ENCODE measurements at regions not wholly inside any gene's neighbourhood (a gene's known extent, or its start where the extent isn't known, plus 50 kb on each side); places are given as distances from the start of the nearest gene placed in this dataset.

DNA sequence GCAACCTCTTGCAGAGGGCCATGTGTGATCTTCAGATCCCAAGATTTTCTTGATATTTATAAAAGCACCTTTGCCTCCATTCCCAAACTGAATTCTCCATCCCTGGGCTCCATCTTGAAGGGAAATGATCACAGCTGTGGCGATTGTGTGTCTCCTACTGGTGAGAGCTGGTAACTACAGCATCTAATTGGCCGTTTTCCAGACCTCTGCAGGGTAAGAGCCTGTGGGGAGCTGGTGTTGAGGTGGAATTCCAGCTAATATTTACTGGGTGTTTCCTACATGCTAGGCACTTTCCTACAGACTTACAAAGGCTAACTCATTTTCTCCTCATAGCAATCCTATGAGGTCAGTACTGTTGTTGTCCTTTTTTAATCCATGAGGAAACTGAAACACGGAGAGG is 59.2 kb upstream of the FNDC1 start (continued):
- TF ChIP-seq SMAD3 (CRISPR knock-in tag; conservative IDR thresholded peaks at IDR 0.05) = no peak
- TF ChIP-seq, protein P1, sequence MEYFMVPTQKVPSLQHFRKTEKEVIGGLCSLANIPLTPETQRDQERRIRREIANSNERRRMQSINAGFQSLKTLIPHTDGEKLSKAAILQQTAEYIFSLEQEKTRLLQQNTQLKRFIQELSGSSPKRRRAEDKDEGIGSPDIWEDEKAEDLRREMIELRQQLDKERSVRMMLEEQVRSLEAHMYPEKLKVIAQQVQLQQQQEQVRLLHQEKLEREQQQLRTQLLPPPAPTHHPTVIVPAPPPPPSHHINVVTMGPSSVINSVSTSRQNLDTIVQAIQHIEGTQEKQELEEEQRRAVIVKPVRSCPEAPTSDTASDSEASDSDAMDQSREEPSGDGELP (CRISPR knock-in tag; IDR thresholded peaks at IDR 0.05; ENCODE audit: borderline replicate concordance) = peak; percentile 51
- peak; percentile 59 to 83 for TF ChIP-seq RAD21 (CRISPR knock-in tag; conservative IDR thresholded peaks at IDR 0.05 in 1 of 2, IDR thresholded peaks at IDR 0.05 in 1 of 2)
- TF ChIP-seq RCOR1 (IDR thresholded peaks at IDR 0.05; ENCODE audit: borderline replicate concordance in 1 of 2, low read depth in 2 of 2, low read length in 2 of 2) = 0 out of 4 replicates have a peak, but pooled peaks of 1 of the 2 experiments have one; percentile 13
- 0 out of 2 replicates have a peak, but pooled peaks have one; percentile 28 for TF ChIP-seq LCOR (CRISPR knock-in tag; IDR thresholded peaks at IDR 0.05)
- TF ChIP-seq TEAD4 (IDR thresholded peaks at IDR 0.05; ENCODE audit: low read length) = 0 out of 2 replicates have a peak, but pooled peaks have one; percentile 30
- TF ChIP-seq TEAD4 (CRISPR knock-in tag; IDR thresholded peaks at IDR 0.05; ENCODE audit: borderline replicate concordance) = no peak
- TF ChIP-seq, protein P2, sequence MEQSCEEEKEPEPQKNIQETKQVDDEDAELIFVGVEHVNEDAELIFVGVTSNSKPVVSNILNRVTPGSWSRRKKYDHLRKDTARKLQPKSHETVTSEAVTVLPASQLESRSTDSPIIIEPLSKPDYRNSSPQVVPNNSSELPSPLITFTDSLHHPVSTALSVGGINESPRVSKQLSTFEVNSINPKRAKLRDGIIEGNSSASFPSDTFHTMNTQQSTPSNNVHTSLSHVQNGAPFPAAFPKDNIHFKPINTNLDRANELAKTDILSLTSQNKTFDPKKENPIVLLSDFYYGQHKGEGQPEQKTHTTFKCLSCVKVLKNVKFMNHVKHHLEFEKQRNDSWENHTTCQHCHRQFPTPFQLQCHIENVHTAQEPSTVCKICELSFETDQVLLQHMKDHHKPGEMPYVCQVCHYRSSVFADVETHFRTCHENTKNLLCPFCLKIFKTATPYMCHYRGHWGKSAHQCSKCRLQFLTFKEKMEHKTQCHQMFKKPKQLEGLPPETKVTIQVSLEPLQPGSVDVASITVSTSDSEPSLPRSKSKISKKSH (CRISPR knock-in tag; IDR thresholded peaks at IDR 0.05) = no peak
